HG03066 (cell line): ENCODE measurements at regions not wholly inside any gene's neighbourhood (a gene's known extent, or its start where the extent isn't known, plus 50 kb on each side); places are given as distances from the start of the nearest gene placed in this dataset.

Experiments used
- ATAC-seq: cut with Tn5 transposase; IDR thresholded peaks from one replicate; pipeline ENCODE4 v1.9.1; 2021; ENCODE audit warnings: low read depth; ENCODE audit not compliant: unreplicated experiment

DNA sequence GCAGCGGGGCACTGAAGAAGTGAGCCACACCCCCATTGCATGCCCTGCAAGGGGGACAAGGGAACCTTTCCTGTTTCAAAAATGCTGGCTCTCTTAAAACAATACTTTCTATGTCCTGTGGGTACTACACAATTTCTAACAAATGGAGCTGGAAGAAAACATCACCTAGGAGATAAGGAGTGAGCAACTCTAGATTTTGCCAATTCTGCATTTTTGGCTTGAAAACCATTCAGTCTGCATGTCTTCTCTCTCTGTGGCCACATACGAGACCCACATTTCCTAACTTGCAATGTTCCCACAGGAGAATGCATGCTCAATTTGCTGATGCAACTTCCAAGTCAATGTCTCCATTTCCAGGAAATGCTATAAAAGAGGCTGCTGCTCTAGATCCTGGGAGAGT lies 662.0 kb downstream of the SQOR start:
- no peak for ATAC-seq

DNA sequence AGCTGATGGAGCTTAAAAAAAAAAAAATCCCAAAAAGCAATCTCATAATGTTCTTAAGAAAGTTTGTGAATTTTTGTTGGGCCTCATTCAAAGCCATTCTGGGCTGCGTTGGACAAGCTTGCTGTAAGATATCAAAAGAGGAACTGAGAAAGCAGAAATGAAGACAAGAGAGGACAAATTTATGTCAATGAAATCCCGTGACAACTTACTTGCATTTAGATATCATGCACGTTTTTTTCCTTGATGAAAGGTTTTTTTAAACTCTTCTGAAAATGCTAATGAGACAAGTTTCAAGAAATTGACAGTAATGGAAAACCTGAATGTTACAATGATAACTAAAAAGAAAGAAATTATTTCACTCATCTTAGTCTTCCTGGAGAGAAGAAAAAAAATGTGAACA lies 662.9 kb downstream of the SQOR start:
- ATAC-seq: peak; percentile 80

DNA sequence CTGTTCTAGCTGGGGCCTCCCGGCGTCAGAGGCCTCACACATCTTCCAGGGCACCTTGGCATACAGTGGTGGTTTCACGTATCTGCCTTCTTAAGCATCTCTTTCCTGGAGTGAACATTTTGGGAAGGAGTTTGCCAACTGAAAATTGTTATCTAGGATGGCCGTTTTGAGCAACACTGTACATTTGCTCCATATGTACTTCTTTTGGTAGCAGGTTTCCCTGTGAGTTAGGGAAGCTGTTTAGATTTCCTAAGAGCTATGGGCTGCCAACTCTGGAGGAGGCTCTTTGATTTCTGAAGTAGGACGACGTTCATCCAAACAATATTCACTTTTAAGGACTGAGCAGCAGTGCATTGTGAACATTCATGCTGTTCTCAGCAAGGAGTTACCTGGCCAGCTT lies 665.9 kb downstream of the SQOR start:
- ATAC-seq: no peak

DNA sequence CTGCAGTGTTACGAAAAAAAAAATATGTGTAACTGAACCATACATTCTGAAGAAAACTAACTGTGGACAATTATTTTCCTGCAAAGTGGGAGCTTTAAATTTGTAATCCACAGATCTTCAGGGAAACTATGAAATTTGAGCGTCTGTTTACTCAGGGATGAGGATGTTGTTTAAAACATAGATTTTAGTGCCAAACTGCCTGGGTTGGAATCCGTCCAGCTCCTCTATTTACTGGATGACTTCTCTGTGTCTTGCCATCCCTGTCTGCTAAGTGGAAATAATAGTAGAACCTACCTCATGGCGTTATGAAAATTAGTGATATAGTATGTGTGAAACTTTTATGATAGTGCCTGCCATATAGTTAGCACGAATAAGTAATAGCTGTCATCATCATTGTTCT lies 666.5 kb downstream of the SQOR start:
- ATAC-seq: no peak

DNA sequence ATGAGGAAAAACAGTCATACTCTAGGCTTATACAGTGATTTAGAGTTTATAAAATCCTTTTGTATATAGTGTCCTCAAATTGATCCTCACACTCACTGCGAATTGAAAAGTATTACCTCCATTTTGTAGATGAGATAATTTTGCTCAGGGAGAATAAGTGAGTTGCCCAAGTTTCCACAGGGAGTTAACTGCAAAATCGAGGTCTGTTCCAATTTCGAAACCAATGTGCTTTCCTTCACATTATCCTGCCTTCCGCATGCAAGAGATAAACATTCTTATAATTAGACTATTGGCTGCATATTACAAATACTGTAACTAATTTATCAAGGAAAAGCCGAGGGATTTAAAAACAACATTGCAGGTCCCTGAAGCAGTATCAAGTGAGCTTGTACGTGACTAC lies 667.0 kb downstream of the SQOR start:
- ATAC-seq: no peak

GRCh38 chr15:46304321-46304720 lies 669.5 kb downstream of the SQOR start:
- no peak for ATAC-seq

DNA sequence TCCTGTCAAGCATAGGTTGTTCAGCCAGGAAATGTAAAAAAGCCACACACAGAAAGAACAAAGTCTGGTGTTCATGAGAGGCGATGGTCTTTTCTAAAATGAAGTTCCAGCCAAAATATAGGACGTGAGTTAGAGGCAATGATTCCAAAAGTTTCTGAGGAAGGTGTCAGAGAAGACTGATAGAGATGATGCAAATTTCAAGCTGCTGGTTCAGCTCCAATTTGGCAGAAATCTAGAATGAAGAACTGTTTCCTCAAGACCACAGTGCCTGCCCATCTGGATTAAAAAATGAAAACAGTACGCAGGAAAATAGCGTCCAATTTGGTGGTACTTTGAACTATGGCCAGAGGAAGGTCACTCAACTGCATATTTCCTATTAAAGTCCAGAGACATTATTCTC lies 672.9 kb downstream of the SQOR start:
- no peak for ATAC-seq

DNA sequence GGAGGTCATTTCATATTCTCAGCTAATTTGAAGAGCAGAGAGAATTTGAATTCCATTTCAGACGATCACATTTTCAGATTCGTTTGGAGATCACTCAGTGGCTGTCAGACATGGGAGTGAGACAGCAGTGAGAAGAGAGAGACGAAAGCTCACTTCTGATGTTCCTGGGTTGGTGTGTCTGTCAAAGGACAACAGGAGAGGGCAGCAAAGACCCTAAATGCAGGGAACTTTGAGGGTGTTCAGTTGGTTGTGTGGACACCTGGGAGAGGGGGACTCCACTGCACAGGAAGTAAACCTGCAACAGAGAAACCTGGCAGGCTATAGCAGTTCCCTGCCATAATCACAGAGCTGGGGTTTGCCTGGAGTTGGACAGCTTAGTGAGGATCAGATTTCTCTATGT lies 675.1 kb downstream of the SQOR start:
- no peak for ATAC-seq

DNA sequence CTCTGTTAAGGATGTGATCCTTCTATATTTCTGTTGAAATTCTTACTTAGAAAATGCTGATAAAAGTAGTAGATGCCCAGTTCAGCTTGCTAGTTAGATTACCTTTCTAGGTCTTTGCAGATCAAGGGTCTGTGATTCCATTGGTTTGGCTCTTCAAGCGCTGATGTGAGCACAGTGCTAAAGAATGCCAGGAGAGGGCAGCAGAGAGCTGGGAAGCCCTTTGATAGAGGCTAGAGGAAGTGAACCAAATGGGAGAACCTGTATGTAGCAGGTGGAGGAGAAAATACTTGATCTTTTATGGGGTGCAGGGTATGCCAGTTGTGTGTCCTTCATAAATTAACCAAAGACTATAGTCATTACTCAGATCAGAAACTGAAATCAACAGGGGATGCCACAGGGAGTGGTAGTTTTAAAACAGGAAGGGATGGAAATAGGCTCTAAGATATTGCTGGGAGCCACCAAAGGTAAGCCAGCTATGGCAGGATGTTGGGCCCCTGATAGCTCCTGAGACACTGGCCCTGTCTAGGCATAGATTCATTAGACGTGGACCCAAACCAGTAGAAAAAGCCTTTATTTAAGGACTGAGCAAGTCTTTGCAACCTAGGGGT lies 677.4 kb downstream of the SQOR start:
- ATAC-seq: peak; percentile 99

DNA sequence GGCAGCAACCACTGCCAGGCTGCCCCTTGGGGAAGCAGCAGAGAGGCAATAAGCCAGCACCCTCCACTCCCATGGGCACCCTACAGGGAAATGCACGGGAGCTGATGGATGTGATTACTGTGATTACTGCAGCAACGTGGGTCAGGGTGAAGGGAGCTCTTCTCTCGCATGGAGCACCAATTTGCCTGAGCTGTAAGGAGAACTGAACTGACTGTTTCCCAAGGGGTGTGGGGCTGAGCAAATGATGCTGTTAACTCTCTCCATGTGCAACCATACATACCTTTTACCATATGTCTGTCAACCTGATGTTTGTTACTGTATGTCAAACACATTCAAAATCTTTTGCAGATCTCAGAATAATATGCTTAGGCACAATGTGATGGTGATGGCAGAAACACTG lies 680.6 kb downstream of the SQOR start:
- ATAC-seq: no peak

- ATAC-seq: no peak
These were observed 681.2 kb downstream of the SQOR start for GRCh38 chr15:46316024-46316423.

DNA sequence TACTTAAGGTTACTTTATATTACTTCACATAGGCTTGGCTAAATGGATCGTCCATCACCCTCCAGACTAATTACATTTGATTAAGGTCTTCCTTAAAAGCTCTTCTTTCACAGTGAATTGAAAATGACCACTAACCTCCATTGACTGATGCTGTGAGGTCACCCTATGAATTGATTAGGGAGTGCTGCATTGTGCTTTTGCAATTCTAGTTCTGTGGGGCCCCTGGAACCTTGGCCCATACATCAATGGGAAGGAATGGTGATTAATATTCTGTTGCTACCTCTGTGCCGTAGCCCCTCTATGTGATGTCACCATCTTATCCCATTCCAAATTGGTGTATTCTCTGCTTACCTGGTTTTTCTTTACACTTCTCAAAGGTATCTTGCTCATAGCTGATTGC lies 682.2 kb downstream of the SQOR start:
- no peak for ATAC-seq

DNA sequence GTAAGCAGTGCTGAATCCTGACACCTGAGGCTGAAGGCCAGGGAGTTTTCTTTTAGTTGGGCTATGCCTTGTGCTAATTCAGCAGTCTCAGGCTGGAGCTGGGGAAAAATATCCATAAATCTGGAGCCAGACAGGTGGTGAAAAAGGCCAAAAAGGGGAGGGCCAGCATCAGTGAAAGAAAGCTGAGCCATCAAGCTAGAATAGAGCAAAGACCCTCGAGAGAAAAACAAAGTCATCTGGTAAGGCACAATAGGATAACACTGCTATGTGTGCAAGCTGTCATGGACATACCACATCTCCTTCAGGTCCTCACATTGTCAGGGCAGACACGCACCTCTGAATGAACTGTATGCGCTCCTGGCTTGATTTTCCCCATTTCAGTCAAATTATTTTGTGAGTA lies 687.9 kb downstream of the SQOR start:
- ATAC-seq: no peak

- no peak for ATAC-seq
These were observed 691.3 kb downstream of the SQOR start for GRCh38 chr15:46326173-46326572.

DNA sequence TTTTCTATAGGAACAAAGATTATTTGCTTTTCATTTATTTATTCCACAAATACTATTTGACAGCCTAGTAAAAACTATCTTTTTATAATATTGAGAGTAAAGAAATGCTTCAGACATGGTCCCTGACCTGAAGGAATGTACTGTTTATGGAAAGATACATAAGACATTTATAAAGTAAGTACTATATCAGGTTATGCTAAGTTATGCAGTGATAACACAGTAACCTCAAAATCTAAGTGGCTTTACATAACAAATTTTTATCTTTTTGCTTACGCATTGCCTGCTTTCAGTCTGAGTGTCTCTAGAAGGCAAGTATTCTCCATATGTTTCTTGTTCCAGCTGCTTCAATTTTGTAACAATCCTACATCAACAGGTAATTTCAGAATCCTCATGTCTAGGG lies 694.0 kb downstream of the SQOR start:
- no peak for ATAC-seq

GRCh38 chr15:46329876-46330275 lies 695.0 kb downstream of the SQOR start:
- ATAC-seq: no peak

- no peak for ATAC-seq
These were observed 696.7 kb downstream of the SQOR start for GRCh38 chr15:46331546-46331945.

- ATAC-seq: no peak
These were observed 708.5 kb downstream of the SQOR start for GRCh38 chr15:46343196-46343935.

DNA sequence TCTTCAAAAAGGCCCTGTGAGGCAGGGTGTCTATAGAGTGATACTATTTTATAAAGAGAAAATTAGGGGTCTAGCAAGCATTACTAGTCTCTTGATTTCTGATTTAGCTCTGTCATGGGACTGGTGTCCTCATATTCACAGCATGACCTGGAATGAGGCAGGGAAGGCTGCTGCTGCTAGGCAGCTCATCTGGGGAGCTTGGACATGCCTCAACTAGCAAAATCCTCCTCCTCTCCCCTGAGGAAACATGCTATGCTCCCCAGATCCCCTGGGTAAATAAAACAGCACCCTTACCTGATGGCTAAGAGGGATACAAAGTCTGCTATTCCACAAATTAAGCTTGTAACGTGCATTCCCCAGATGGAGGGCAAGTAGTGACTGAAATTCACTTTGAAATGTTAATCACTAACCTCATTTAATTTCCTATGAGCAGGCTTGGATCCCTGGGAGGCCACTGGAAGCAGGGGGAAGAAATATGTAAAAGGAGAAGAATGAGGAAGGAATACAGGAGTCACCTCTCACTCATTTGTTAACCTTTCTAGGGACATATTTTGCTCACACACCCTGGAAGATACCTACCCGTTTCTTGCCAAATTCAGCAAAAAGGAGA lies 709.4 kb downstream of the SQOR start:
- ATAC-seq: no peak

DNA sequence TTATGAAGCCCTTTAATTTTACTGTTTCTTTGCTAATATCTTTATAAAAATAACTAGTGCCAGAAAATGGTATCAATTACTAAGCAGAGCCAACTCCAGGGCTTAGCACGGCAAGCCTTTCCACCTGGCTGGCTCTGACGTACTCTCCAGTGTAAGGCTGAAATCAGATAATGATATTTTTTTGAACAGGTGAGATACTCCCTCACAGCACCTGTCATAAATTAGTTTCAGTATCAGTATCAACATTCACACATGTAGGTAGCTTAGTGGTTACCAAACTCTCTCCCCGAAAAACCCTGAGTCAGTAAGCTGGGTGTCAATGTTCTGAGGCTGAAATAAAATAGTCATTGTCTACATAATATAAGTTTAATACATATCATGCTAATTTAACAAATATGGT lies 710.1 kb downstream of the SQOR start:
- ATAC-seq: no peak

- no peak for ATAC-seq
These were observed 719.6 kb downstream of the SQOR start for GRCh38 chr15:46354443-46354842.

GRCh38 chr15:46365572-46365971 lies 730.7 kb downstream of the SQOR start:
- no peak for ATAC-seq
